ENCODE measurements at regions not wholly inside any gene's neighbourhood (a gene's known extent, or its start where the extent isn't known, plus 50 kb on each side); places are given as distances from the start of the nearest gene placed in this dataset.

DNA sequence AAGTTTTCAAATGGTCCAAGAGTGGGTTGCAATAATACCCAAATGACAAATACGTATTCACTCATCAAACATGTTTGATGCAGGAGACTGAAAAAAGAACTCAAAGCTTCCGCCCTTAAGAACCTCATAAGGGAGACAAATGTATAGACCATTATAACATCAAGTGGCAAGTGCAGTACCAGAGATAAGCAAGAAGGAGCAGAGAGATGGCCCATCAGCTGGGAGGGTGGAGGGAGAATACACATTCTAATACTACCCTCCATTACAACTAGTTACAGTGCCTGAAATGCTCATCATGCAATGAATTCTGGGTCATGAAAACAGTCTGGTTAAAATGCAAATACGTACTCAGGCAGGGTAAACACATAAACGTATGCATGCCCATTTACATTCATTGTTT, 304.0 kb downstream of the SHQ1 start:
- Mint-ChIP-seq H3K27me3 (peaks cover 0 to 1% of the 10 kb centered on the region in 2 donors), H3K4me1 (peaks cover 0 to 3% (median 2%) of the 10 kb centered on the region in 4 donors), H3K36me3 (no peaks in the 10 kb centered on the region), H3K27ac (no peak overlapping the region), H3K4me3 (no peak overlapping the region), H3K9me3 (peaks cover 0 to 1% (median 0%) of the 10 kb centered on the region in 8 donors)
- H3K4me1 ChIP-seq (ENCODE audit: insufficient read depth, low read length), result no peaks in the 10 kb centered on the region
- ChIA-PET CTCF (ENCODE audit: partially characterized antibody) (no interaction called here), POLR2A (ENCODE audit: partially characterized antibody) (no interaction called here)
- no peak for DNase-seq
- intact Hi-C loops (cut with micrococcal nuclease), result no loop called here
- H3K36me3 ChIP-seq (ENCODE audit: insufficient read depth, low read length), result no peaks in the 10 kb centered on the region
- no peaks in the 10 kb centered on the region for H3K27me3 ChIP-seq (ENCODE audit: insufficient read depth, low read length)
- no peak overlapping the region for H3K4me3 ChIP-seq (ENCODE audit: low read length in 2 of 2)
- no peaks in the 10 kb centered on the region for H3K9me3 ChIP-seq (ENCODE audit: control insufficient read depth in 1 of 2, low read length in 2 of 2)
- no peak overlapping the region for H3K27ac ChIP-seq (ENCODE audit: low read depth, low read length)

DNA sequence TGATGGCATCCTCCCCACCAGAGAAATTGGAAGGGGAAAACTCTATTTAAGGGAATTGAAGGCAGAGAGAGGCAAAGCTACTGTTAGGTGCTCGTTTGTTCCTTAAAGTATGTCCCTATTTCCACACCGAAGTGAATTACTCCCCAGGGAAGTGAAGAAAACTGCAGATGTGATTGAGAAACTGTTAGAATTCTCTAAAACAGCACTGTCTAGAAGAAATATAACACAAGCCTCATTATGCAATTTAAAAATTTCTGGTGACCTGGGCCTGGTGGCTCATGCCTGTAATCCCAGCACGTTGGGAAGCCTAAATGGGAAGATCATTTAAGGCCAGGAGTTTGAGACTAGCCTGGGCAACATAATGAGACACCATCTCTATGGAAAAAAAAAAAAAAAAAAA, 305.0 kb downstream of the SHQ1 start:
- intact Hi-C loops (cut with micrococcal nuclease), result no loop called here
- H3K27me3 ChIP-seq (ENCODE audit: insufficient read depth, low read length), result no peaks in the 10 kb centered on the region
- Mint-ChIP-seq H3K4me1 (no peaks in the 10 kb centered on the region), H3K27me3 (peaks cover 0 to 1% of the 10 kb centered on the region in 2 donors), H3K4me3 (no peak overlapping the region), H3K36me3 (no peaks in the 10 kb centered on the region), H3K27ac (no peak overlapping the region), H3K9me3 (peaks cover 0 to 1% (median 0%) of the 10 kb centered on the region in 8 donors)
- CTCF ChIA-PET (ENCODE audit: partially characterized antibody), result no interaction called here
- no peaks in the 10 kb centered on the region for H3K36me3 ChIP-seq (ENCODE audit: insufficient read depth, low read length)
- no peak overlapping the region for H3K4me3 ChIP-seq (ENCODE audit: low read length in 2 of 2)
- no peak overlapping the region for H3K27ac ChIP-seq (ENCODE audit: low read depth, low read length)
- H3K9me3 ChIP-seq (ENCODE audit: control insufficient read depth in 1 of 2, low read length in 2 of 2), result no peaks in the 10 kb centered on the region
- POLR2A ChIA-PET (ENCODE audit: partially characterized antibody), result no interaction called here
- H3K4me1 ChIP-seq (ENCODE audit: insufficient read depth, low read length), result no peaks in the 10 kb centered on the region
- no peak for DNase-seq

DNA sequence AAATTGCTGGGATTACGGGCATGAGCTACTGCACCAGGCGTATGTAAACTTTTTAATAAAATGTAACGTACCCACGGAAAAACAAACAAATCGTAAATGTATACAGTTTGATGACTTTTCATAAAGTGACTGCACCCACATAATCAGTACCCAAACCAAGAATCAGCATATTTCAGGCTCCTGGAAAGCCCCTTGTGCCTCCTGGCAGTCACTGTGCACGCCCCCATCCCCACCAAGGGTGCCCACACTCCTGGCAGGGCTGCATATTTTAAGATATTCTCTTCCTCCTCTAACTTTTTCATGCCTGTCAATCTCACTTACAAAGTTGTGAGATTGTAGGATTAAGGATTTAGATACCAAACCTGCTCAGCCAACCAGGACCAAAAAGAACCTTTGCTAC, 305.5 kb downstream of the SHQ1 start:
- H3K36me3 ChIP-seq (ENCODE audit: insufficient read depth, low read length), result no peaks in the 10 kb centered on the region
- no peak overlapping the region for H3K27ac Mint-ChIP-seq
- H3K27me3 Mint-ChIP-seq, result peaks cover 0 to 1% of the 10 kb centered on the region in 2 donors
- H3K27me3 ChIP-seq (ENCODE audit: insufficient read depth, low read length), result no peaks in the 10 kb centered on the region
- ChIA-PET CTCF (ENCODE audit: partially characterized antibody) (no interaction called here), POLR2A (ENCODE audit: partially characterized antibody) (no interaction called here)
- H3K9me3 ChIP-seq (ENCODE audit: control insufficient read depth in 1 of 2, low read length in 2 of 2), result no peaks in the 10 kb centered on the region
- no peaks in the 10 kb centered on the region for H3K36me3 Mint-ChIP-seq
- DNase-seq, result no peak
- no peak overlapping the region for H3K4me3 ChIP-seq (ENCODE audit: low read length in 2 of 2)
- H3K4me1 Mint-ChIP-seq, result no peaks in the 10 kb centered on the region
- H3K27ac ChIP-seq (ENCODE audit: low read depth, low read length), result no peak overlapping the region
- intact Hi-C loops (cut with micrococcal nuclease), result no loop called here
- H3K4me1 ChIP-seq (ENCODE audit: insufficient read depth, low read length), result no peaks in the 10 kb centered on the region
- H3K4me3 Mint-ChIP-seq, result no peak overlapping the region
- peaks cover 0 to 1% (median 0%) of the 10 kb centered on the region in 8 donors for H3K9me3 Mint-ChIP-seq

DNA sequence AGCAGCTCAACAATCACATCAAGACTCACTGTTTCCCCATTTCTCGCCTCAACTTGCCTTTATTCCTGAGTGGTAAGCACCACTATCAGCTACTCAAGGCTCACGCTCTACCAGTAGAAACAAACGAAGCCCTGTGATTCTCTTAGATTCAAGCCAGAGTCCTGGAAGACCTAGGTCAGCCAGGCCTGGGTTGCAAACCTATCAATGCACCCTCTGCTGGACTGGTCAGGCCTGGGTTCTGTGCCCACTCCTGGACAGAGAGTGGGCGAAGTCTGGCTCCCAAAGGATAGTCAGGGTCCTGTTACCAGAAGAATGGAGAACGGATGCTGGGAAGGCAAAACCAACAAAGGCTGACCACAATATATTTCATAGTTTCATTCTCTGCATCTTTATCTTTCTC, 308.4 kb downstream of the SHQ1 start:
- H3K9me3 Mint-ChIP-seq, result peaks cover 0 to 1% (median 0%) of the 10 kb centered on the region in 8 donors
- intact Hi-C loops (cut with micrococcal nuclease), result no loop called here
- H3K4me3 ChIP-seq (ENCODE audit: low read length in 2 of 2), result no peak overlapping the region

DNA sequence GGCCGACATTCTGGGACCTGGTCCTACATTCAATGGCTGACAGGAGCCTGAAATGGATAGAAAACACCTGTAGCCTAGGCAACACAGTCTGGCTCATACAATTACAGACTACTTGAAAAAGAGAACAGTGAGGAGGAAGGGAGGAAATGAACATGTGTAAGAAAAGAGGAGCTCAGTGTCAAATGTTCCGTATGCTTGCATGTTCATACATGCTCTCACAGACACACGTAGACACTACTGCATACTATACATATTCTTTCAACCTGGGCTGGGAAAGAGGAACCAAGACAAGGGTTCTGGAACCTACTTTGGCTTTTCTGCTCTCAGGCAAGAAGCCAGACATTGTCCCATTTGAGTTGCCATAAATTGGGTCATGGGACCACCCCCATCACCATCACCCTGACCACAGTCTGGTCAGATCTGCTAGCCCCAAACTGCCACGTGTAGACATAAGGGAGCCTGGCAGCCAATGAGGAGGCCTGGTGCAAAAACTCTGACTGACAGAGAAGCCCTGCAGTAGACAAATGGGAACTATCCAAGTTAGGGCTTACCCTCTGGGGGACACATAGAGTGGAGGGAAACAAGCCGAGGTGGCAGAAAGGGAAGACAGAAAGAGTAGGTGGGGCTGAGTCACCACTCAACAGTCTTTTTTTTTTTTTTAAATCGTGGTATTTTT, 310.0 kb downstream of the SHQ1 start:
- DNase-seq, result no peak
- Mint-ChIP-seq H3K9me3 (peaks cover 0 to 1% (median 0%) of the 10 kb centered on the region in 8 donors), H3K4me1 (peaks cover 0 to 2% (median 0%) of the 10 kb centered on the region in 4 donors), H3K4me3 (no peak overlapping the region), H3K27me3 (peaks cover 4 to 6% of the 10 kb centered on the region in 2 donors), H3K36me3 (no peaks in the 10 kb centered on the region), H3K27ac (no peak overlapping the region)
- Histone ChIP-seq H3K27ac (ENCODE audit: low read depth, low read length) (no peak overlapping the region), H3K4me1 (ENCODE audit: insufficient read depth, low read length) (no peaks in the 10 kb centered on the region), H3K9me3 (ENCODE audit: control insufficient read depth in 1 of 2, low read length in 2 of 2) (no peaks in the 10 kb centered on the region), H3K4me3 (ENCODE audit: low read length in 2 of 2) (no peak overlapping the region), H3K36me3 (ENCODE audit: insufficient read depth, low read length) (no peaks in the 10 kb centered on the region), H3K27me3 (ENCODE audit: insufficient read depth, low read length) (no peaks in the 10 kb centered on the region)
- intact Hi-C loops (cut with micrococcal nuclease), result no loop called here
- POLR2A ChIA-PET (ENCODE audit: partially characterized antibody), result no interaction called here
- CTCF ChIA-PET (ENCODE audit: partially characterized antibody), result no interaction called here

More for the DNA sequence above, 308.4 kb downstream of the SHQ1 start:
- DNase-seq, result no peak
- no peak overlapping the region for H3K4me3 Mint-ChIP-seq
- Histone ChIP-seq H3K9me3 (ENCODE audit: control insufficient read depth in 1 of 2, low read length in 2 of 2) (no peaks in the 10 kb centered on the region), H3K27ac (ENCODE audit: low read depth, low read length) (no peak overlapping the region), H3K27me3 (ENCODE audit: insufficient read depth, low read length) (no peaks in the 10 kb centered on the region), H3K4me1 (ENCODE audit: insufficient read depth, low read length) (no peaks in the 10 kb centered on the region), H3K36me3 (ENCODE audit: insufficient read depth, low read length) (no peaks in the 10 kb centered on the region)
- ChIA-PET POLR2A (ENCODE audit: partially characterized antibody) (no interaction called here), CTCF (ENCODE audit: partially characterized antibody) (interaction anchor here (1.2 kb wide), 1 partner anchor 127 kb away, joined by 5 read pairs; no protein-coding TSS in a partner anchor)
- H3K27ac Mint-ChIP-seq, result no peak overlapping the region
- H3K27me3 Mint-ChIP-seq, result peaks cover 0 to 1% of the 10 kb centered on the region in 2 donors
- no peaks in the 10 kb centered on the region for H3K36me3 Mint-ChIP-seq
- no peaks in the 10 kb centered on the region for H3K4me1 Mint-ChIP-seq

DNA sequence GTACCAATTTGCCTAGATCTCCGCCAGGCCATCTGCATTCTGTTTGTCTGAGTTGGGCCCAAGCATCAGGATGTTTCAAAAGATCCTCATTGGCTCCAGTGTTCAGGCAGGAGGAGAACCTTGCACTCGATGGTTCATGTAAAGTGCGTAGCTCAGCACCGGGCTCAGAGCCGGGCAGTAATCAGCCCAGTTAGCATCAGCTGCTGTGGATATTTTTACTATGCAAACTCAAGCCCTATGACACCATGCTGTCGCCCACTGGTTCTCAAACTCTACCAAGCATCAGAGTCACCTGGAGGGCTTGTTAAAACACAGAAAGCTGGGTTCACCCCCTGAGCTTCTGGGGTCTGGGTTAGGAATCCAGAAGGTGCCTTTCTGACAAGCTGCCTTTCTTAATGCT, 310.8 kb downstream of the SHQ1 start:
- H3K27me3 Mint-ChIP-seq, result peaks cover 4 to 6% of the 10 kb centered on the region in 2 donors
- no peaks in the 10 kb centered on the region for H3K27me3 ChIP-seq (ENCODE audit: insufficient read depth, low read length)
- no peak overlapping the region for H3K27ac Mint-ChIP-seq
- no peak for DNase-seq
- peaks cover 0 to 2% (median 0%) of the 10 kb centered on the region in 4 donors for H3K4me1 Mint-ChIP-seq
- intact Hi-C loops (cut with micrococcal nuclease), result no loop called here
- H3K36me3 Mint-ChIP-seq, result no peaks in the 10 kb centered on the region
- POLR2A ChIA-PET (ENCODE audit: partially characterized antibody), result no interaction called here
- H3K4me3 ChIP-seq (ENCODE audit: low read length in 2 of 2), result no peak overlapping the region
- H3K4me3 Mint-ChIP-seq, result no peak overlapping the region
- no peaks in the 10 kb centered on the region for H3K9me3 ChIP-seq (ENCODE audit: control insufficient read depth in 1 of 2, low read length in 2 of 2)
- H3K4me1 ChIP-seq (ENCODE audit: insufficient read depth, low read length), result no peaks in the 10 kb centered on the region
- CTCF ChIA-PET (ENCODE audit: partially characterized antibody), result no interaction called here
- H3K27ac ChIP-seq (ENCODE audit: low read depth, low read length), result no peak overlapping the region
- no peaks in the 10 kb centered on the region for H3K9me3 Mint-ChIP-seq
- H3K36me3 ChIP-seq (ENCODE audit: insufficient read depth, low read length), result no peaks in the 10 kb centered on the region

DNA sequence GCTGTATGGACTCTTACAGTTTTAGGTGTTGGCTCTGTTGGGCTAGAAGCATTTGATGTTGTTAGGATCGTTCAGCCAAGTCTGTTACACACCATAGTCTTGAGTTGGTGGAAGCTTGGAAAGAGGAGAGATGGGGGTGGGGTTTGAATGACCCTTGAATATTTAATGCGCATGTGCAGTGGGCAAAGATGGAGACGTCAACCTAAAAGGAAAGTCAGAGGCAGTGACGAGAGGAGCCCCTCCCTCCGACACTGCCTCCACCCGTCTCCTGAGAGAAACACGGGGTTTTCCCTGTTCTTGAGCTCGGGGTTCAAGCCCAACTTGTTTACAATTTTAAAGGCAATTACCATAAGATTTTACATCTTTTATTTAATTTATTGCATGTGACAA, 311.4 kb downstream of the SHQ1 start:
- Histone ChIP-seq H3K9me3 (ENCODE audit: control insufficient read depth in 1 of 2, low read length in 2 of 2) (no peaks in the 10 kb centered on the region), H3K4me3 (ENCODE audit: low read length in 2 of 2) (no peak overlapping the region), H3K36me3 (ENCODE audit: insufficient read depth, low read length) (no peaks in the 10 kb centered on the region), H3K27me3 (ENCODE audit: insufficient read depth, low read length) (no peaks in the 10 kb centered on the region), H3K27ac (ENCODE audit: low read depth, low read length) (no peak overlapping the region), H3K4me1 (ENCODE audit: insufficient read depth, low read length) (no peaks in the 10 kb centered on the region)
- Mint-ChIP-seq H3K36me3 (no peaks in the 10 kb centered on the region), H3K9me3 (no peaks in the 10 kb centered on the region), H3K4me1 (peaks cover 0 to 2% (median 0%) of the 10 kb centered on the region in 4 donors), H3K4me3 (no peak overlapping the region), H3K27ac (no peak overlapping the region), H3K27me3 (peaks cover 4 to 6% of the 10 kb centered on the region in 2 donors)
- POLR2A ChIA-PET (ENCODE audit: partially characterized antibody), result no interaction called here
- no peak for DNase-seq
- intact Hi-C loops (cut with micrococcal nuclease), result no loop called here
- CTCF ChIA-PET (ENCODE audit: partially characterized antibody), result no interaction called here

All from CD4-positive, alpha-beta memory T cell (primary cell).